Activated naive CD4-positive, alpha-beta T cell treated with anti-CD3 and anti-CD28 coated beads for 36 hours (primary cell): ENCODE measurements at regions not wholly inside any gene's neighbourhood (a gene's known extent, or its start where the extent isn't known, plus 50 kb on each side); places are given as distances from the start of the nearest gene placed in this dataset.
A peak's percentile ranks its signal among the peaks of the same experiment; 100 is the strongest.
"Not testable (repeated sequence)": the region's sequence is repeated elsewhere in the genome, so short reads cannot be mapped to it uniquely, and the experiment has no call there.

Experiments
- CTCF ChIA-PET: fragments of 350-600 bp; sonication (Branson Sonifier 250); formaldehyde crosslinking; loops from one replicate; lab custom pipeline; 2021; ENCODE audit warnings: antibody characterized with exemption; lab: Charles Lee
- DNase-seq: peaks from one replicate; pipeline ENCODE4 v3.0.0-alpha.2; 2020
- H3K27ac Mint-ChIP-seq: one replicate; pipeline ENCODE4 v1.8.0; 2021; ENCODE audit warnings: mild to moderate bottlenecking, mixed read lengths
- H3K27me3 Mint-ChIP-seq: one replicate; pipeline ENCODE4 v1.8.0; 2021; ENCODE audit warnings: low read depth, mixed read lengths
- H3K36me3 Mint-ChIP-seq: one replicate; pipeline ENCODE4 v1.8.0; 2021; ENCODE audit warnings: low read depth, mixed read lengths
- H3K4me1 Mint-ChIP-seq: one replicate; pipeline ENCODE4 v1.8.0; 2021; ENCODE audit warnings: low read depth, mixed read lengths
- H3K4me3 Mint-ChIP-seq: one replicate; pipeline ENCODE4 v1.8.0; 2021; ENCODE audit warnings: mild to moderate bottlenecking, moderate library complexity, mixed read lengths
- H3K9me3 Mint-ChIP-seq: one replicate; pipeline ENCODE4 v1.8.0; 2021; ENCODE audit warnings: mixed read lengths
- intact Hi-C: fragments of 100-400 bp; cut with micrococcal nuclease; formaldehyde crosslinking; loops from one replicate; pipeline ENCODE4 v1.15.1; 2023

DNA sequence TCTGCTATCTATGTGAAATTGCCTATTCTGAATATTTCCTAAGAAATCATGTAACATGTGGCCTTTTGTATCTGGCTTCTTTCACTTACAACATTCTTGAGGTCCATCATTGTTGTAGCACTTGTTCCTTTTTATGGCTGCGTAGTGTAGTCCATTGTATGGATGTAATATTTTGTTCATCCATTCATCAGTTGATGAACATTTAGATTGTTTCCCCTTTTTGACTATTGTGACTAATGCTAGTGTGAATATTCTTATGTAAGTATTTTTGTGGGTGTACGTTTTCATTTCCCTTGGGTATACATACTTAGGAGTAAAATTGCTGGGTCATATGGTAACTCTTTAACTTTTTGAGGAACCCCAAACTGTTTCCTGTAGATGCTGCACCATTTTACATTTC lies 134.6 kb downstream of the FOXD4L6 start:
- H3K27me3 Mint-ChIP-seq, H3K27ac Mint-ChIP-seq, H3K9me3 Mint-ChIP-seq, CTCF ChIA-PET, intact Hi-C loops, DNase-seq: not testable (repeated sequence)
- peaks cover 24% of the 10 kb centered on the region for H3K36me3 Mint-ChIP-seq
- peak overlapping the region; percentile 39 for H3K4me3 Mint-ChIP-seq
- peaks cover 42% of the 10 kb centered on the region for H3K4me1 Mint-ChIP-seq

DNA sequence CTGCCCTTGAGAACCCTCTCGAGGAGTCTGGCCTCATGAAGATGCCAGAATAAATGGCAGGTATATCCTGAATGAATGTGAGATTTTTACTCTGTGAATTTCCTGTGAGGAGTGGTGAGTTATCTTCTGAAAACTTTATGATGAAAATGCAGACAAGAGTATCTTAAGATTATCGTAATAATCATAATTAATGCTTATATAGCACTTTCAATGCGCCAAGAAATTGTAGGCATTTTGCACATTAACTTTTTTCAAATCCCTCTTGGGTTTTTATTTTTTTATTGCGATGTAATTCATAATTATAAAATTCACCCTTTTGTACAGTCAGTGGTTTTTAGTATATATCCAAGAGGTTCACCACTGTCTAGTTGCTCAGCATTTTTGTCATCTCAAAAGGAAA lies 135.1 kb downstream of the FOXD4L6 start:
- Mint-ChIP-seq H3K4me1 (peaks cover 41% of the 10 kb centered on the region), H3K36me3 (peaks cover 27% of the 10 kb centered on the region), H3K4me3 (peak overlapping the region; percentile 39), H3K27ac (peak overlapping the region; percentile 61)
- CTCF ChIA-PET, H3K9me3 Mint-ChIP-seq, DNase-seq, intact Hi-C loops, H3K27me3 Mint-ChIP-seq: not testable (repeated sequence)

DNA sequence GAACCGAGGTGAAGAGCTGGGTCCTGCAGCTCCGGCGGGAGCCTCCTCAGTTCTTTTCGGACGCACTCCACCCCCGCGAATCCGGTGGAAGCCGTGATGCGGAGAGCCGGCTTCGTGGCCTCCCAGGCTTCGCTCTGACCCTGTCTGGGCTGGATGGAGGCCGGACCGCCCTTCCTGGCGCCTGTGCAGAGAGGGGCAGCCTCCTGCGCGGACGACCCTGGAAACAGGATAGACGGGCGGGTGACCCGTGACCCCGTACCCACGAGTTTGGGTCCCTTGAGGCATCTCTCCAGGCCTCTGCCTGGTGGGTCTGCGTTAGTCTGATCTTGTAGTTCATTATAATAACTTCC lies 136.0 kb downstream of the FOXD4L6 start:
- H3K4me3 Mint-ChIP-seq, CTCF ChIA-PET, intact Hi-C loops, H3K9me3 Mint-ChIP-seq, H3K27ac Mint-ChIP-seq, H3K27me3 Mint-ChIP-seq, DNase-seq: not testable (repeated sequence)
- Mint-ChIP-seq H3K4me1 (peaks cover 37% of the 10 kb centered on the region), H3K36me3 (peaks cover 32% of the 10 kb centered on the region)

DNA sequence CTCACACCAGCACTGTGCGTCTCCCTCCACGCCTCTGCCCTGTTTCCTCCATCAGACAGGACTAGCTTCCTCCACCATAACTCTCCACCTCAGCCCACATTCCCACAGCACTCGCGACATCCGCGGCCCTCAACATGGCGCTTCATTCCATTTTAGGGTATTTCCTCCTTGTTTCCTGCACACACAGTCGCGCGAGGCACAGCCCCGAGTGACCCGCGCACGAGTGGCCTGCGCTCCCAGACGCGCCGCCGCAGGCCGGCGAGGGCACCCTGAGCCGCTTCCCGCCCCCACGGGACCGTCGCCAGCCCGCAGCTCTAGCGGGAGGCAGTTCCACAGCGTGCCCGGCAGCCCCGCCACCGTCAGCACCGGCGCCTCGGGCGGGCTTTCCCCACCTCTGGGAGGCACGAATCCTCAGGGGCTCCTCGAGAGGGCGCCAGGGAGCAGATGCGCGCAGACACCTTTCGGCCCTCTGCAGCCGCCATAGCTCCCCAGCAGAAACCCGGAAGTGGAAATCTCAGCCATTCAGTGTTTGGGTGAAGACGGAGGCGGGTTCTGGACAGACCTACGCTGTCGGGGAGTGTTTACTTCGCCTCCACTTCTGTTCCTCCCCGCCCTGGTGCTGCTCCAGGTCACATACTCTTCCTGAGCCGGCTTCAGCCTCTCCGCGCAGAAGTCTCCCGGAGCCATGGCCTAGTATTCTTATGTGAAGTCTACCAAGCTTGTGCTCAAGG lies 136.6 kb downstream of the FOXD4L6 start:
- CTCF ChIA-PET, H3K4me3 Mint-ChIP-seq, intact Hi-C loops, H3K27ac Mint-ChIP-seq, H3K9me3 Mint-ChIP-seq, H3K27me3 Mint-ChIP-seq: not testable (repeated sequence)
- Mint-ChIP-seq H3K36me3 (peaks cover 28% of the 10 kb centered on the region), H3K4me1 (peaks cover 33% of the 10 kb centered on the region)
- DNase-seq, result peak; percentile 98

DNA sequence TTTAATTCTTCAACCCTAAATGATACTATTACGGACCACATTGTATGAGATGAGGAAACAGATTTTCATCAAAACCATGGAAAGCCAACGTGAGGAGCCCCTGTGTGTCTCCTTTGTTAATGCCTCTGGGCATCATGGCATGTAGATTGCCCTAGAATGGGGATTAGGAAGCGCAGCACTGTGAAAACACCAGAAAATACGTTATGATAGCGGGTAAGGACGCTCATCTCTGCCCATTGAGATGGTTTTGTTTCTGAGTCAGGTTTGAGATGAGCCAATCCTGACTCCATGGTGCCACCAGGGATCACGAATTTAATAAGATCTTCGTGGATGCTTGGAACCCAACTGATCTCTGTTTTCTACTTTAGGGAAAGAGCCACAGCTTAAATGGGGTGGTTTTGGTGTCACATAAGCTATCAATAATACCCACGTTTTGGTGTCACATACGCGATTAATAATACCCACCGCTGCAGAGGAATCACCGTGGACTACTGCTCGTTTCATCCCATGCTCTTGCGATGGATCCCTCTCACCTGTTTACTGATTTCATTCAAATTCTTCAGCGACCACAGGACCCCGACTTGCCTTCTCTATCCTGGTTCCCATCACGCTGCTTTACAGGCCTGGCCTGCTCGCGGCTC lies 137.3 kb downstream of the FOXD4L6 start:
- intact Hi-C loops, H3K9me3 Mint-ChIP-seq, H3K4me3 Mint-ChIP-seq, H3K27ac Mint-ChIP-seq, H3K27me3 Mint-ChIP-seq, CTCF ChIA-PET: not testable (repeated sequence)
- Mint-ChIP-seq H3K4me1 (peaks cover 28% of the 10 kb centered on the region), H3K36me3 (peaks cover 24% of the 10 kb centered on the region)
- DNase-seq, result peak; percentile 35

DNA sequence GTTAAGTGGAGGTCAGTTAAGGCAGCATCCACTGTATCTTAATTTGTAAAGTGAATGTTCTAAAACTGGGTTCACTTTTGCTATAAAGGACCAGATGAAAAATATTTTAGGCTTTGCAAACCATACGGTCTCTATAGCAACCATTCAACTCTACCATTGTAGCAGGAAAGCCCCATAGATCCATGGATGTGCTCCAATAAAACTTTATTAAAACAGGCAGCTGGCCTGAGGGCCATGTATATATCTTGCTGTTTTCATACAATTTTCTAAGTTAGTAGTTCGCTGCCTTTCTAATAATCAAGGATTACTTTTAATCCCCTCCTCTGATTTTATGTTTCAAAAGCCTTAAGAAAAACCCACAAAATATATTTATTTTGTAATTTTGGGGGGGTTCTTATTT lies 142.1 kb downstream of the FOXD4L6 start:
- H3K27me3 Mint-ChIP-seq, DNase-seq, CTCF ChIA-PET, intact Hi-C loops, H3K4me3 Mint-ChIP-seq, H3K27ac Mint-ChIP-seq: not testable (repeated sequence)
- peaks cover 11% of the 10 kb centered on the region for H3K4me1 Mint-ChIP-seq
- H3K36me3 Mint-ChIP-seq, result peaks cover 21% of the 10 kb centered on the region
- peaks cover 11% of the 10 kb centered on the region for H3K9me3 Mint-ChIP-seq

DNA sequence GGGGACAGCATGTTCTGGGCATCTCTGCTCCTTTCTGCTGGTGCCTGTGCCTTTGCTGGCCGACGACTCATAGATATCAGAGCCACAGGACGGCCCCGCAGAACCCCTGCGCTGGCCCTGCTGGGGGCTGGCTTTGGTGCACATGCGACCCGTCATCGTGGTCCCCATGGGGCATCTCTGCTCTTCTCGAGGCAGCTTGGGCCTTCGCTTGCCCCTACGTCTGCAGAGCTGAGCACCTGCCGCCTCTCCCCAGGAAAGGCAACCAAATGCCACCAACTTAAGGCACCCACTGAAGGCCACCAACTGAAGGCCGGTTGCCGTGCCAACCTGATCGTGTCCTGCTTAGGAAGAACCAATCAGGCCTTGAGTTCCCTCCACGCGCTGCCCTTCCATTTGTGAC lies 153.1 kb downstream of the FOXD4L6 start:
- H3K27me3 Mint-ChIP-seq, H3K9me3 Mint-ChIP-seq, intact Hi-C loops, DNase-seq, H3K4me1 Mint-ChIP-seq, H3K4me3 Mint-ChIP-seq, H3K36me3 Mint-ChIP-seq, H3K27ac Mint-ChIP-seq, CTCF ChIA-PET: not testable (repeated sequence)

DNA sequence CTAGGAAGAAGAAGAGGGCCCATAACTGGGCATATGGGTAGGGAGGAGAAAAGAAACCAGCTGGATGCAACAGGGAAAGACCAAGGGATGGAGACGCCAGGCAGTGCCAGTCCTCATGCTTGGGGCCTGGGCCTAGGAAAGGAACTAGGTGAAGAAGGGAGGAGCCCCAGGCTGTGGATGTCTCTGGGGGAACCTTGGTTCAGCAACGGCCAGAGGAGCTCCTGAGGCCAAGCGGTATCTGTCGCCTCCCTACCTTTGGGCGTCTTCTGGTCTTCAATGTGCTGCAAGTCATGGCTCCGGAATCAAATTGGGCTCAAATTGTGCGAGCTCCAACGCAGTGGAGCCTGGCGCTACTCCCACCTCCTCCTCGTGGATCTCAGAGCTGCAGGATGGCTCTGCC lies 153.6 kb downstream of the FOXD4L6 start:
- intact Hi-C loops, H3K4me1 Mint-ChIP-seq: not testable (repeated sequence)

DNA sequence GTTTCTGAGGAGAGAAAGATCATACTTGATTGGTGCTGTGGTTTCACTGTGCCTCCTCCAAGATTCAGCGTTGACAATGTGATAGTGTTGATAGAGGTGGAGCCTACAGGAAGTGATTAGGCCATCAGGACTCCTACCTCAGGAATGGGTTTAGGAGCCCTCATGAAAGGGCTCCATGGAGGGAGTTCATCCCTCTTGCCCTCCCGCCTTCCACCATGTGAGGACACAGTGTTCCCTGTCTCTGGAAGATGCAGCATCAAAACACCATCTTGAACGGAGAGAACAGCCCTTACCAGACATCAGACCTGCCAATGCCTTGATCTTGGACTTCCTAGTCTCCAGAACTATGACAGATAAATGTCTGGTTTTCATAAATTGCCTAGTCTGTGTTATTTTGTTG lies 156.7 kb downstream of the FOXD4L6 start:
- H3K27me3 Mint-ChIP-seq, H3K4me1 Mint-ChIP-seq, CTCF ChIA-PET, H3K4me3 Mint-ChIP-seq, DNase-seq, H3K9me3 Mint-ChIP-seq, intact Hi-C loops, H3K36me3 Mint-ChIP-seq, H3K27ac Mint-ChIP-seq: not testable (repeated sequence)

More for the DNA sequence above, 153.6 kb downstream of the FOXD4L6 start:
- CTCF ChIA-PET, H3K27ac Mint-ChIP-seq, H3K36me3 Mint-ChIP-seq, H3K27me3 Mint-ChIP-seq, H3K4me3 Mint-ChIP-seq, H3K9me3 Mint-ChIP-seq, DNase-seq: not testable (repeated sequence)

DNA sequence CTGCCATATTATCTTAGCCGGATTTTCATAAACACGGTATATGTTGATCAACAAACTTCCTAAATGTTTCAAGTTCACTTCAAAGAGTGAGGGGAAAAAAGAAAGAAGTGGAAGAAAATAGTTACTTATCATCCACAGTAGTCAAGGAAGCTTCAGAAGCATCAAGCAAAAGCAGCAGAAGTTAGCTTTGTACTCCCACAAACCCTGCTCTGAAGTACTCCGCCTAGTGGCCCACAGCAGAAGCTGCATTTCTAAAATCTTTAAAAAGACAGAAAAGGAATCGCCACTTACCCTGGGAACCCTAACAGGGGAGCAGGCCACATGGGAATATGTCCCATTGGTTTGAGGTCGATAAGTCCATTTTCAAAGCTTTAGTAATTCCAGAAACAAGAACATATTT lies 158.1 kb downstream of the FOXD4L6 start:
- CTCF ChIA-PET, H3K4me1 Mint-ChIP-seq, H3K27me3 Mint-ChIP-seq, H3K36me3 Mint-ChIP-seq, H3K4me3 Mint-ChIP-seq, intact Hi-C loops, DNase-seq, H3K27ac Mint-ChIP-seq, H3K9me3 Mint-ChIP-seq: not testable (repeated sequence)

DNA sequence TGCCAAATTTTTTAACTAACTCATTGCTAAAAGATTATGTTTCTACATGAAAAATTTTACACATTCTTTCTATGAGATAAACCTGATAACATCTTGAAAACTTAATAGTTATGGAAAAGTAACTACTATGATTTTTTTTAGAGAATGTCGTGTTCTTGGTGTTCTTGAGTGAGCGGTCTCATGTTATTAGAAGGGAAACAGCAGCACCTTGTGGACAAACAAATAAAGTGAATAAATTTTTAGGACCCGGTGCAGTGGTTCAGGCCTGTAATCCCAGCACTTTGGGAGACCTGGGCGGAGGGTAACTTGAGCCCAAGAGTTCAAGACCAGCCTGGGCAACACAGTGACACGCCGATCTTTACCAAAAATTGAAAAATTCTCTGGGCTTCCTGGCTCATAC lies 166.0 kb downstream of the FOXD4L6 start:
- intact Hi-C loops, CTCF ChIA-PET, H3K27ac Mint-ChIP-seq, H3K4me1 Mint-ChIP-seq, DNase-seq, H3K36me3 Mint-ChIP-seq, H3K9me3 Mint-ChIP-seq, H3K27me3 Mint-ChIP-seq, H3K4me3 Mint-ChIP-seq: not testable (repeated sequence)

DNA sequence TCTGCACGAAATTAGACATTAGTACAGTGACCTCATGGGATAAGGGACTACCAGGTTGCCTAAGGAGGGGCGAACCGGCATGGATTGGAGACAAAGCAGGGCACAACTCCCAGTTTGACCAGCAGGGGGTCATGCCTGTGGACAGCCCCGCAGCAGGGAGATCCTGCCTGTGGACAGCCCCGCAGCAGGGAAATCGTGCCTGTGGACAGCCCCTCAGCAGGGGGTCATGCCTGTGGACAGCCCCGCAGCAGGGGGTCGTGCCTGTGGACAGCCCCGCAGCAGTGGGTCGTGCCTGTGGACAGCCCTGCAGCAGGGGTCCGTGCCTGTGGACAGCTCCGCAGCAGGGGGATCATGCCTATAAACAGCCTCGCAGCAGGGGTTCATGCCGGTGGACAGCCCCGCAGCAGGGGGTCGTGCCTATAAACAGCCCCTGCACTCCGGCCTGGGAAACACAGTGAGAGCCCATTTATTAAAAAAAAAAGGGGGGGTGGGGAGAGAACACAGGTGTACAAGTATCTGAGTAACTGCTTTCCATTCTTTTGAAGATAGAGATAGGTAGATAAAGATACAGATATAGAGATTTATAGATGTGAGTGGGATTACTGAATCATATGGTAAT lies 176.5 kb downstream of the FOXD4L6 start:
- H3K27me3 Mint-ChIP-seq, H3K9me3 Mint-ChIP-seq, H3K27ac Mint-ChIP-seq, intact Hi-C loops, H3K4me1 Mint-ChIP-seq, H3K4me3 Mint-ChIP-seq, DNase-seq, CTCF ChIA-PET: not testable (repeated sequence)
- H3K36me3 Mint-ChIP-seq, result peaks cover 38% of the 10 kb centered on the region

DNA sequence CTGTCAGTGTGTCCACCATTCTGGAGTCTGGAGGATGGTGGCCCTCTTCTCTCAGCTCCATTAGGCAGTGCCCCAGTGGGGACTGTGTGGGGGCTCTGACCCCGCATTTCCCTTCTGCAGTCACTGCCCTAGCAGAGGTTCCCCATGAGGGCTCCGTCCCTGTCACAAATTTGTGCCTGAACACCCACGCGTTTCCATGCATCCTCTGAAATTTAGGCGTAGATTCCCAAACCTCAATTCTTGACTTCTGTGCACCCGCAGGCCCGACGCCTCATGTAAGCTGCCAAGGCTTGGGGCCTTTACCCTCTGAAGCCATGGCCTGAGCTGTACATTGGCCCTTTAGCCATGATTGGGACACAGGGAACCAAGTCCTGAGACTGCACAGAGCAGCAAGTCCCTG lies 182.3 kb downstream of the FOXD4L6 start:
- H3K4me1 Mint-ChIP-seq, H3K9me3 Mint-ChIP-seq, H3K27ac Mint-ChIP-seq, intact Hi-C loops, CTCF ChIA-PET, H3K4me3 Mint-ChIP-seq, DNase-seq, H3K27me3 Mint-ChIP-seq: not testable (repeated sequence)
- H3K36me3 Mint-ChIP-seq, result peaks cover 16% of the 10 kb centered on the region
